ENCODE measurements at regions not wholly inside any gene's neighbourhood (a gene's known extent, or its start where the extent isn't known, plus 50 kb on each side); places are given as distances from the start of the nearest gene placed in this dataset.
"Not testable (repeated sequence)": the region's sequence is repeated elsewhere in the genome, so short reads cannot be mapped to it uniquely, and the experiment has no call there.

GRCh38 chr9:42323084-42323809 is 139.8 kb downstream of the SPATA31A6 start:
- not testable (repeated sequence) for DNase-seq (ENCODE audit: extremely low read depth in 1 of 11, low read depth in 9 of 11, low spot score in 4 of 11)

- not testable (repeated sequence) for DNase-seq (ENCODE audit: extremely low read depth in 1 of 11, low read depth in 9 of 11, low spot score in 4 of 11)
Observed at GRCh38 chr9:42325142-42325541, 141.7 kb downstream of the SPATA31A6 start.

- DNase-seq (ENCODE audit: extremely low read depth in 1 of 11, low read depth in 9 of 11, low spot score in 4 of 11): not testable (repeated sequence)
Observed at GRCh38 chr9:42325561-42325960, 142.1 kb downstream of the SPATA31A6 start.

GRCh38 chr9:42326482-42326881 is 143.0 kb downstream of the SPATA31A6 start:
- DNase-seq (ENCODE audit: extremely low read depth in 1 of 11, low read depth in 9 of 11, low spot score in 4 of 11): not testable (repeated sequence)

GRCh38 chr9:42335342-42335741 is 151.9 kb downstream of the SPATA31A6 start:
- DNase-seq (ENCODE audit: extremely low read depth in 1 of 11, low read depth in 9 of 11, low spot score in 4 of 11): not testable (repeated sequence)

- DNase-seq (ENCODE audit: extremely low read depth in 1 of 11, low read depth in 9 of 11, low spot score in 4 of 11): not testable (repeated sequence)
Observed at GRCh38 chr9:42335984-42336657, 152.7 kb downstream of the SPATA31A6 start.

GRCh38 chr9:42338275-42338674 is 154.8 kb downstream of the SPATA31A6 start:
- not testable (repeated sequence) for DNase-seq (ENCODE audit: extremely low read depth in 1 of 11, low read depth in 9 of 11, low spot score in 4 of 11)

GRCh38 chr9:42339671-42340434 is 156.4 kb downstream of the SPATA31A6 start:
- DNase-seq (ENCODE audit: extremely low read depth in 1 of 11, low read depth in 9 of 11, low spot score in 4 of 11): not testable (repeated sequence)

GRCh38 chr9:42340435-42340723 is 156.9 kb downstream of the SPATA31A6 start:
- not testable (repeated sequence) for DNase-seq (ENCODE audit: extremely low read depth in 1 of 11, low read depth in 9 of 11, low spot score in 4 of 11)

GRCh38 chr9:42341860-42342259 is 158.4 kb downstream of the SPATA31A6 start:
- DNase-seq (ENCODE audit: extremely low read depth in 1 of 11, low read depth in 9 of 11, low spot score in 4 of 11): not testable (repeated sequence)

GRCh38 chr9:42342297-42342696 is 158.8 kb downstream of the SPATA31A6 start:
- DNase-seq (ENCODE audit: extremely low read depth in 1 of 11, low read depth in 9 of 11, low spot score in 4 of 11): not testable (repeated sequence)

GRCh38 chr9:42344508-42344907 is 161.0 kb downstream of the SPATA31A6 start:
- not testable (repeated sequence) for DNase-seq (ENCODE audit: extremely low read depth in 1 of 11, low read depth in 9 of 11, low spot score in 4 of 11)

- not testable (repeated sequence) for DNase-seq (ENCODE audit: extremely low read depth in 1 of 11, low read depth in 9 of 11, low spot score in 4 of 11)
Observed at GRCh38 chr9:42346916-42347315, 163.5 kb downstream of the SPATA31A6 start.

GRCh38 chr9:42349181-42349580 is 165.7 kb downstream of the SPATA31A6 start:
- DNase-seq (ENCODE audit: extremely low read depth in 1 of 11, low read depth in 9 of 11, low spot score in 4 of 11): not testable (repeated sequence)

- not testable (repeated sequence) for DNase-seq (ENCODE audit: extremely low read depth in 1 of 11, low read depth in 9 of 11, low spot score in 4 of 11)
Observed at GRCh38 chr9:42350412-42350811, 167.0 kb downstream of the SPATA31A6 start.

GRCh38 chr9:42357604-42358373 is 174.3 kb downstream of the SPATA31A6 start:
- not testable (repeated sequence) for DNase-seq (ENCODE audit: extremely low read depth in 1 of 11, low read depth in 9 of 11, low spot score in 4 of 11)

GRCh38 chr9:42358626-42359247 is 175.3 kb downstream of the SPATA31A6 start:
- DNase-seq (ENCODE audit: extremely low read depth in 1 of 11, low read depth in 9 of 11, low spot score in 4 of 11): not testable (repeated sequence)

GRCh38 chr9:42364410-42365243 is 181.2 kb downstream of the SPATA31A6 start:
- not testable (repeated sequence) for DNase-seq (ENCODE audit: extremely low read depth in 1 of 11, low read depth in 9 of 11, low spot score in 4 of 11)

Measured in renal cortex interstitium (tissue), 11 donors.